ENCODE measurements at regions not wholly inside any gene's neighbourhood (a gene's known extent, or its start where the extent isn't known, plus 50 kb on each side); places are given as distances from the start of the nearest gene placed in this dataset.

GRCh38 chr2:16818203-16818556, 152.5 kb upstream of the CYRIA start:
- DNase-seq (ENCODE audit: low read depth in 3 of 3): no peak

- no peak for DNase-seq (ENCODE audit: low read depth in 3 of 3)
Measured at GRCh38 chr2:16817305-16818202, 151.9 kb upstream of the CYRIA start.

- DNase-seq (ENCODE audit: low read depth in 3 of 3): no peak
Measured at GRCh38 chr2:16816522-16816921, 150.9 kb upstream of the CYRIA start.

- no peak for DNase-seq (ENCODE audit: low read depth in 3 of 3)
Measured at GRCh38 chr2:16816016-16816415, 150.4 kb upstream of the CYRIA start.

GRCh38 chr2:16813593-16813992, 148.0 kb upstream of the CYRIA start:
- no peak for DNase-seq (ENCODE audit: low read depth in 3 of 3)

GRCh38 chr2:16798472-16798871, 132.8 kb upstream of the CYRIA start:
- DNase-seq (ENCODE audit: low read depth in 3 of 3): no peak

GRCh38 chr2:16791496-16791895, 125.9 kb upstream of the CYRIA start:
- DNase-seq (ENCODE audit: low read depth in 3 of 3): no peak

GRCh38 chr2:16785149-16785548, 119.5 kb upstream of the CYRIA start:
- no peak for DNase-seq (ENCODE audit: low read depth in 3 of 3)

GRCh38 chr2:16784652-16785051, 119.0 kb upstream of the CYRIA start:
- DNase-seq (ENCODE audit: low read depth in 3 of 3): no peak

GRCh38 chr2:16777123-16777870, 111.7 kb upstream of the CYRIA start:
- DNase-seq (ENCODE audit: low read depth in 3 of 3): no peak

- DNase-seq (ENCODE audit: low read depth in 3 of 3): no peak
Measured at GRCh38 chr2:16775899-16776231, 110.2 kb upstream of the CYRIA start.

- no peak for DNase-seq (ENCODE audit: low read depth in 3 of 3)
Measured at GRCh38 chr2:16774980-16775898, 109.6 kb upstream of the CYRIA start.

- no peak for DNase-seq (ENCODE audit: low read depth in 3 of 3)
Measured at GRCh38 chr2:16774091-16774490, 108.5 kb upstream of the CYRIA start.

GRCh38 chr2:16773080-16773713, 107.6 kb upstream of the CYRIA start:
- DNase-seq (ENCODE audit: low read depth in 3 of 3): no peak

- DNase-seq (ENCODE audit: low read depth in 3 of 3): no peak
Measured at GRCh38 chr2:16767789-16768476, 102.3 kb upstream of the CYRIA start.

GRCh38 chr2:16765356-16765755, 99.7 kb upstream of the CYRIA start:
- DNase-seq (ENCODE audit: low read depth in 3 of 3): no peak

- DNase-seq (ENCODE audit: low read depth in 3 of 3): no peak
Measured at GRCh38 chr2:16764487-16764886, 98.9 kb upstream of the CYRIA start.

GRCh38 chr2:16763493-16763899, 97.9 kb upstream of the CYRIA start:
- no peak for DNase-seq (ENCODE audit: low read depth in 3 of 3)

GRCh38 chr2:16763056-16763455, 97.4 kb upstream of the CYRIA start:
- DNase-seq (ENCODE audit: low read depth in 3 of 3): no peak

- no peak for DNase-seq (ENCODE audit: low read depth in 3 of 3)
Measured at GRCh38 chr2:16760426-16760825, 94.8 kb upstream of the CYRIA start.
